ENCODE measurements at regions not wholly inside any gene's neighbourhood (a gene's known extent, or its start where the extent isn't known, plus 50 kb on each side); places are given as distances from the start of the nearest gene placed in this dataset.

DNA sequence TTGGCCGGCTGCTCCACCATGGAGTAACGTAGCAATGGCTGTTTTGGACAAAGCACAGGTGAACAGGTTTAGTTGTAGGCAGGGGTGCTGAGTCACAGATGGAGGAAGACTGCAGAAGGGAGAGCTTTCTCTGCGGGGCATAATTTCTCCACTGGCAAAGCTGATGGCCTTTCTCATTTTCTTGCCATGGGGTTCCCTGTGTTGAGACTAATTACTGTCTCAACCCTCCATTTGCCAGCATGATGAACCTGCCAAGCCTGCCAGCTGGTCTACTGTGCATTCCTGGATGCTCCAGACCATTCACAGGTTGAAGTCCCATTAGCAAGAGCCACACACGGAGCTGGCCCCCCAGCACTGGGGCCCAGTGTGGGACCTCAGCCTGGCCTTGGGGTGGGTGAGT lies 202.4 kb downstream of the BARX2 start:
- intact Hi-C loops (cut with micrococcal nuclease): no loop called here
- H3K27ac ChIP-seq (ENCODE audit: insufficient read depth, low read depth, low read length): no peak overlapping the region
- POLR2A ChIA-PET: no interaction called here
- H3K4me1 ChIP-seq (ENCODE audit: control insufficient read depth, extremely low read depth, insufficient read depth, low read length): no peaks in the 10 kb centered on the region
- CTCF ChIA-PET: no interaction called here
- FAIRE-seq (no peak), DNase-seq (ENCODE audit: low read depth, low spot score) (no peak)
- H4K20me1 ChIP-seq (replicated peaks; ENCODE audit: control insufficient read depth, extremely low read depth, insufficient read depth, low read length): no peaks in the 10 kb centered on the region
- H3K9me3 ChIP-seq (replicated peaks; ENCODE audit: control insufficient read depth, insufficient read depth, low read length): no peaks in the 10 kb centered on the region
- H2AFZ ChIP-seq (ENCODE audit: low read depth, low read length): no peak overlapping the region
- H3K4me3 ChIP-seq (replicated peaks in 1 of 3; ENCODE audit: insufficient read depth in 1 of 3, low read depth in 1 of 3, low read length in 3 of 3): no peak overlapping the region
- H3K9ac ChIP-seq (replicated peaks; ENCODE audit: extremely low read depth, insufficient read depth, low read length): no peak overlapping the region
- H3K9me1 ChIP-seq (replicated peaks; ENCODE audit: control insufficient read depth, extremely low read depth, insufficient read depth, low read length): no peaks in the 10 kb centered on the region
- no peak overlapping the region for H3K4me2 ChIP-seq (ENCODE audit: insufficient read depth, low read length)
- no TSS peak for BruUV-seq (replicated peaks)
- H3K79me2 ChIP-seq (ENCODE audit: control insufficient read depth, insufficient read depth, low read length): no peaks in the 10 kb centered on the region
- H3K36me3 ChIP-seq (ENCODE audit: control insufficient read depth in 2 of 2, extremely low read depth in 1 of 2, insufficient read depth in 2 of 2, low read length in 2 of 2): no peaks in the 10 kb centered on the region
- H3K27me3 ChIP-seq (ENCODE audit: control insufficient read depth in 2 of 2, insufficient read depth in 2 of 2, low read length in 2 of 2): no peaks in the 10 kb centered on the region
- dilution Hi-C loops (cut with MboI; ENCODE audit: extremely low pct_ligation_motif_present, low sequenced_read_pairs): no loop called here
- TF ChIP-seq GATA2 (IDR thresholded peaks at IDR 0.05; ENCODE audit: insufficient read depth, insufficient read length, low read depth, low read length) (no peak), MYC (IDR thresholded peaks at IDR 0.05; ENCODE audit: low read depth, low read length) (no peak), CTCF (IDR thresholded peaks at IDR 0.05; ENCODE audit: extremely low read depth in 1 of 2, insufficient read depth in 1 of 2, low read depth in 1 of 2, low read length in 2 of 2) (no peak), POLR2A (IDR thresholded peaks at IDR 0.05; ENCODE audit: low read depth, low read length) (no peak), EZH2 (IDR thresholded peaks at IDR 0.05; ENCODE audit: borderline replicate concordance, low read depth, low read length, severe bottlenecking) (no peak), FOS (IDR thresholded peaks at IDR 0.05; ENCODE audit: borderline replicate concordance, insufficient read depth, low read length) (no peak), JUN (IDR thresholded peaks at IDR 0.05; ENCODE audit: borderline replicate concordance, insufficient read depth, insufficient read length, low read depth) (no peak), POLR2AphosphoS5 (IDR thresholded peaks at IDR 0.05; ENCODE audit: insufficient read depth, low read depth, low read length) (no peak)
- TF ChIP-seq, protein P1, sequence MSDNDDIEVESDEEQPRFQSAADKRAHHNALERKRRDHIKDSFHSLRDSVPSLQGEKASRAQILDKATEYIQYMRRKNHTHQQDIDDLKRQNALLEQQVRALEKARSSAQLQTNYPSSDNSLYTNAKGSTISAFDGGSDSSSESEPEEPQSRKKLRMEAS (IDR thresholded peaks at IDR 0.05; ENCODE audit: insufficient read depth, insufficient read length): no peak

Measured in endothelial cell of umbilical vein (primary cell).